ENCODE measurements at regions not wholly inside any gene's neighbourhood (a gene's known extent, or its start where the extent isn't known, plus 50 kb on each side); places are given as distances from the start of the nearest gene placed in this dataset.

DNA sequence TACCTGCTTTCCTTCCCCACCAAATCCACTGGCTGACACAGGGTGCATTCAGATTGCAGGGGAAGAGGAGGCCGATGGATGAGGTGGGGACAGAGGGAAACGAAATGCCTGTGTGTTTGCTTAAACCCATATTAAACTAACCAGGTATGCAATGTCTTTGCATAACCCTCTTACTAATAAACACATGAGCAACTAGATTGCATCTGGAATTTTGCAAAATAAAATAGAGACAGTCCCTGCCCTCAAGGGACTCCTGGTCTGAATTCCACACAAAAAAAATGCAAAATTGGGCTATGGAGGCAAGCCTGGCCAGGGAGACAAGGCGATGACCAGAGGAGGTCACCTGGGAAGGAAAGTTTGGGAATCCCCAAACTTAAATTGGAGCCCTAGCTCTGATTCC lies 202.9 kb downstream of the ACTL7B start:
- TF ChIP-seq, protein P1, sequence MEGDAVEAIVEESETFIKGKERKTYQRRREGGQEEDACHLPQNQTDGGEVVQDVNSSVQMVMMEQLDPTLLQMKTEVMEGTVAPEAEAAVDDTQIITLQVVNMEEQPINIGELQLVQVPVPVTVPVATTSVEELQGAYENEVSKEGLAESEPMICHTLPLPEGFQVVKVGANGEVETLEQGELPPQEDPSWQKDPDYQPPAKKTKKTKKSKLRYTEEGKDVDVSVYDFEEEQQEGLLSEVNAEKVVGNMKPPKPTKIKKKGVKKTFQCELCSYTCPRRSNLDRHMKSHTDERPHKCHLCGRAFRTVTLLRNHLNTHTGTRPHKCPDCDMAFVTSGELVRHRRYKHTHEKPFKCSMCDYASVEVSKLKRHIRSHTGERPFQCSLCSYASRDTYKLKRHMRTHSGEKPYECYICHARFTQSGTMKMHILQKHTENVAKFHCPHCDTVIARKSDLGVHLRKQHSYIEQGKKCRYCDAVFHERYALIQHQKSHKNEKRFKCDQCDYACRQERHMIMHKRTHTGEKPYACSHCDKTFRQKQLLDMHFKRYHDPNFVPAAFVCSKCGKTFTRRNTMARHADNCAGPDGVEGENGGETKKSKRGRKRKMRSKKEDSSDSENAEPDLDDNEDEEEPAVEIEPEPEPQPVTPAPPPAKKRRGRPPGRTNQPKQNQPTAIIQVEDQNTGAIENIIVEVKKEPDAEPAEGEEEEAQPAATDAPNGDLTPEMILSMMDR (IDR thresholded peaks at IDR 0.05; ENCODE audit: low read length) = no peak
- TF ChIP-seq EZH2 (IDR thresholded peaks at IDR 0.05; ENCODE audit: borderline replicate concordance, low read length) = no peak

Data from OCI-LY1 (cell line).